Trophoblast cell (in vitro differentiated cells and primary cell): ENCODE measurements at regions not wholly inside any gene's neighbourhood (a gene's known extent, or its start where the extent isn't known, plus 50 kb on each side); places are given as distances from the start of the nearest gene placed in this dataset.

Experiments
- DNase-seq, 2 donors: peaks; one replicate each; pipeline ENCODE4 v3.0.0-alpha.2; 2016
- H2AFZ ChIP-seq: 2 replicates; pipeline ENCODE4 v1.6.1; 2013; ENCODE audit warnings: low read length, moderate library complexity, mild to moderate bottlenecking; ENCODE audit not compliant: insufficient read depth, poor library complexity
- H2AK5ac ChIP-seq: 2 replicates; pipeline ENCODE4 v1.6.1; 2013; ENCODE audit warnings: mild to moderate bottlenecking, low read length
- H2BK120ac ChIP-seq: 2 replicates; pipeline ENCODE4 v1.6.1; 2013; ENCODE audit warnings: low read length, mild to moderate bottlenecking, moderate library complexity; ENCODE audit not compliant: insufficient read depth, poor library complexity
- H2BK12ac ChIP-seq: 2 replicates; pipeline ENCODE4 v1.6.1; 2013; ENCODE audit warnings: mild to moderate bottlenecking, low read length, moderate library complexity
- H2BK5ac ChIP-seq: 2 replicates; pipeline ENCODE4 v1.6.1; 2013; ENCODE audit warnings: low read length, low read depth, moderate library complexity, mild to moderate bottlenecking; ENCODE audit not compliant: poor library complexity
- H3K14ac ChIP-seq: 2 replicates; pipeline ENCODE4 v1.6.1; 2013; ENCODE audit warnings: mild to moderate bottlenecking, low read length
- H3K18ac ChIP-seq: 2 replicates; pipeline ENCODE4 v1.6.1; 2013; ENCODE audit warnings: mild to moderate bottlenecking, low read length
- H3K23ac ChIP-seq: 2 replicates; pipeline ENCODE4 v1.6.1; 2013; ENCODE audit warnings: low read length
- H3K27ac ChIP-seq: 2 replicates; pipeline ENCODE4 v1.5.1; 2013; ENCODE audit warnings: low read depth, mild to moderate bottlenecking, inconsistent platforms, low read length, moderate library complexity
- H3K27me3 ChIP-seq: 2 replicates; pipeline ENCODE4 v1.6.1; 2013; ENCODE audit warnings: inconsistent platforms, mild to moderate bottlenecking, low read length, moderate library complexity; ENCODE audit not compliant: insufficient read depth
- H3K36me3 ChIP-seq, 2 experiments: 1 replicate in 1 of 2; 2 replicates in 1 of 2; pipeline ENCODE4 v1.6.1; 2013; ENCODE audit warnings: low read length in 2 of 2, mild to moderate bottlenecking in 2 of 2, moderate library complexity in 1 of 2; ENCODE audit not compliant: insufficient read depth in 2 of 2, control insufficient read depth in 1 of 2
- H3K4ac ChIP-seq: 2 replicates; pipeline ENCODE4 v1.6.1; 2013; ENCODE audit warnings: low read depth, mild to moderate bottlenecking, low read length, moderate library complexity
- H3K4me1 ChIP-seq, 2 experiments: 1 replicate in 1 of 2; 2 replicates in 1 of 2; pipeline ENCODE4 v1.6.1; 2013; ENCODE audit warnings: low read length in 2 of 2, mild to moderate bottlenecking in 2 of 2, moderate library complexity in 1 of 2; ENCODE audit not compliant: insufficient read depth in 2 of 2, control insufficient read depth in 1 of 2
- H3K4me2 ChIP-seq: 2 replicates; pipeline ENCODE4 v1.6.1; 2013; ENCODE audit warnings: inconsistent platforms, mild to moderate bottlenecking, low read length, moderate library complexity
- H3K4me3 ChIP-seq: 2 replicates; pipeline ENCODE4 v1.5.1; 2013; ENCODE audit warnings: mild to moderate bottlenecking, low read depth, low read length, inconsistent platforms
- H3K79me1 ChIP-seq: one replicate; pipeline ENCODE4 v1.6.1; 2013; ENCODE audit warnings: low read length
- H3K79me2 ChIP-seq: 2 replicates; pipeline ENCODE4 v1.6.1; 2013; ENCODE audit warnings: low read length, mild to moderate bottlenecking; ENCODE audit not compliant: control insufficient read depth, insufficient read depth, poor library complexity
- H3K9ac ChIP-seq: 2 replicates; pipeline ENCODE4 v1.6.1; 2013; ENCODE audit warnings: mild to moderate bottlenecking, low read length
- H3K9me3 ChIP-seq: 2 replicates; pipeline ENCODE4 v1.6.1; 2013; ENCODE audit warnings: low read depth, mild to moderate bottlenecking, control low read depth, inconsistent platforms, low read length; ENCODE audit not compliant: insufficient read depth
- H4K12ac ChIP-seq: 2 replicates; pipeline ENCODE4 v1.6.1; 2013; ENCODE audit warnings: low read depth, mild to moderate bottlenecking, low read length, moderate library complexity
- H4K8ac ChIP-seq: 2 replicates; pipeline ENCODE4 v1.6.1; 2013; ENCODE audit warnings: low read depth, mild to moderate bottlenecking, low read length, moderate library complexity
- H4K91ac ChIP-seq: one replicate; pipeline ENCODE4 v1.6.1; 2013; ENCODE audit warnings: low read depth, mild to moderate bottlenecking, low read length, moderate library complexity
- WGBS: extraction: QIAGEN DNeasy Blood & Tissue Kit; methylation state at CpG from one replicate; pipeline ENCODE4 v1.1.7; 2013; ENCODE audit warnings: missing lambda C conversion rate; ENCODE audit not compliant: insufficient read length, insufficient coverage; ENCODE audit errors: extremely low coverage; 5-methylcytosine and 5-hydroxymethylcytosine counted together

DNA sequence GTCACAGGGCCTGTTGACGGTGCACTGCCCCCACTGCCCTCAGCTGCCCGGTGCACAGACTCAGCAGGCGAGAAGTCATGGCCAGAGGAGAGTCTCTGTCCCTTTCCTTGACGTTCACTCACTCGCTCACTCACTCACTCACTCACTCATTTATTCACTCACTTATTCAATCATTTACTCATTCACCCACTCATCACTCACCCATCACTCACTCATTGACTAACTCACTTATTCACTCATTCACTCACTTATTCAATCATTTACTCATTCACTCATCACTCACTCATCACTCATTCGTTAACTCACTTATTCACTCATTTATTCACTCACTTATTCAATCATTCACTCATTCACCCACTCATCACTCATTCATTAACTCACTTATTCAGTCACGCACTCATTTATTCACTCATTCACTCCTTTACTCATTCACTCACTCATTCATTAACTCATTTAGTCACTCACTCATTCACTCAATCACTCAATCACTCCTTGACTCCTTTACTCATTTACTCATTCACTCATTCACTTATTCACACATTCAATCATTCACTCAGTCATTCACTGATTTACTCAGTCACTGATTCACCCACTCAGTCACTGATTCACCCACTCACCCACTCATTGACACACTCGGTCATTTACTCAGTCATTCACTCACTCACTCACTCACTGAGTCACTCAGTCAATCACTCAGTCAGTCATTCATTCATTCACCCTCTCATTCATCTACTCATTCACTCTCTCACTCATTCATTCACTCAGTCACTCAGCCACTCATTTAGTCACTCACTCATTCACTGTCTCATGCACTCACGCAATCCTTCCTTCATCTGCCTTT lies 1193.5 kb downstream of the BRD1 start:
- H3K14ac ChIP-seq: no peak overlapping the region
- H4K8ac ChIP-seq: no peak overlapping the region
- H4K12ac ChIP-seq: no peak overlapping the region
- no peak overlapping the region for H3K4me2 ChIP-seq
- H3K79me2 ChIP-seq: no peaks in the 10 kb centered on the region
- no peak overlapping the region for H2AFZ ChIP-seq
- H3K9me3 ChIP-seq: peaks cover 2% of the 10 kb centered on the region
- DNase-seq: no peak
- H3K23ac ChIP-seq: no peak overlapping the region
- H3K4me1 ChIP-seq: peaks cover 0 to 4% of the 10 kb centered on the region in 2 experiments
- H3K36me3 ChIP-seq: no peaks in the 10 kb centered on the region
- H4K91ac ChIP-seq: no peak overlapping the region
- H2BK12ac ChIP-seq: no peak overlapping the region
- no peaks in the 10 kb centered on the region for H3K79me1 ChIP-seq
- no peak overlapping the region for H3K4ac ChIP-seq
- WGBS: 100% methylated on average over 2 of the region's 9 CpGs
- H3K27ac ChIP-seq: no peak overlapping the region
- H2BK120ac ChIP-seq: no peak overlapping the region
- H3K9ac ChIP-seq: no peak overlapping the region
- no peak overlapping the region for H3K18ac ChIP-seq
- H2AK5ac ChIP-seq: no peak overlapping the region
- no peak overlapping the region for H3K4me3 ChIP-seq
- no peak overlapping the region for H2BK5ac ChIP-seq
- no peaks in the 10 kb centered on the region for H3K27me3 ChIP-seq

DNA sequence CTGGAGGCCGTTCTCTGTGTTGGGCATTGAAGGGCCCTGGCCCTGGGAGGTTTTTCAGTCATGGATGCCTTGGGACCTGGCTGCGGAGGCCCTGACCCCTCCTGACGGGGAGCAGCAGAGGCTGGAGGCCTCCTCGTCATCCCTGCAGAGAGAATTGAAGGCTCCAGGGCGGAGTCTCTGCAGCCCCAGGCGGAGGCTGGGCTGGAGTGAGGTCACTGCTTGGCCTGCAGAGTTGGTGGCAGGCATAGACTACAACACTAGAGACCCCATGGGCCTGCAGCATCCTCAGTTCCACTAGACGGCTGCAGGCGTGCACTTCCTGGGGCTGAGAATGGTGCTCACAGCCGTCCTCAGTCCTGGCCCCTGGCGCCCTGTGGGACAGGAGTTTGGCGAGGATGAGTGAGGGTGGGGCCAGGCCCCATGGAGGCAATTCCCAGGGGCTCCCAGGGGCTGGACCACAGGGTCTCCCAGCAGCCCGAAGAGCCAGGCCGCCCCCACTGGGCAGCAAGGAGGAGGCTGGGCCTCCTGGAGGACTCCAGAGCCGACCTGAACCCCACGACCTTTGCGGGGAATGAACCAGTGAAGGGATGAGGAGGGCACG lies 1194.9 kb downstream of the BRD1 start:
- H3K14ac ChIP-seq: no peak overlapping the region
- no peaks in the 10 kb centered on the region for H3K27me3 ChIP-seq
- no peak overlapping the region for H2AK5ac ChIP-seq
- H3K4me1 ChIP-seq: peaks cover 0 to 4% of the 10 kb centered on the region in 2 experiments
- H3K9ac ChIP-seq: no peak overlapping the region
- no CpG with 5 or more reads among the region's 17 CpGs for WGBS
- no peak overlapping the region for H2AFZ ChIP-seq
- no peak overlapping the region for H4K12ac ChIP-seq
- no peak overlapping the region for H3K27ac ChIP-seq
- H3K4me3 ChIP-seq: no peak overlapping the region
- no peaks in the 10 kb centered on the region for H3K36me3 ChIP-seq
- no peaks in the 10 kb centered on the region for H3K79me2 ChIP-seq
- no peak overlapping the region for H2BK12ac ChIP-seq
- no peak overlapping the region for H3K23ac ChIP-seq
- H3K4me2 ChIP-seq: no peak overlapping the region
- peaks cover 2% of the 10 kb centered on the region for H3K9me3 ChIP-seq
- no peaks in the 10 kb centered on the region for H3K79me1 ChIP-seq
- H4K91ac ChIP-seq: no peak overlapping the region
- H3K18ac ChIP-seq: no peak overlapping the region
- H3K4ac ChIP-seq: no peak overlapping the region
- H2BK5ac ChIP-seq: no peak overlapping the region
- H2BK120ac ChIP-seq: no peak overlapping the region
- no peak for DNase-seq
- H4K8ac ChIP-seq: no peak overlapping the region

DNA sequence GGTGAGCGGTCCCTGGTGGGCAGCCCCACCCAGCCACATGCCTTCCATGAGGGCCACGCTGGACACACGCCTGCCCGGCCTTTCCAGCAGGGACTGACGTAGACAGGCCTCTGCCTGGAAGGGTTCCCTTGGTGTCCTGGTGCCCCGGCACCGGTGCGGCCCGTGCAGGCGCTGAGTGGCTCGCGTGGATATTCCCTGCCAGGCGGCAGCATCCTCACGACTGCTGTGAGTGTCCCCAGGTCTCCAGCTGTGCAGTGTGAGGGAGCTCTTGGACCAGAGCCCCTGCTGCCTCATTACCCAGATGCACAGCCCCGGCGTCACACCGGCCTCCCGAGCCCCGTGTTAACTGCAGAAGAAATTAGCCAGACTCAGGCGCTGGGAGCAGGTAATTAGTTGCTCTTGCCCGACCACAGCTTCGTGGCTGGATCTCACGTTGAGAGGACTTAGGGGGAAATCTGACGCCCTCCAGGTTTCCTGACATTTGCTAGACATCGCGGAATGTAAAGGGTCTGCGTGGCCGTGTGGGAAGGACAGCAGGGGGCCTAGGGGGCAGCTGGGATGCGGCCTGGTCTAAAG lies 1196.3 kb downstream of the BRD1 start:
- H3K18ac ChIP-seq: no peak overlapping the region
- H3K9me3 ChIP-seq: no peaks in the 10 kb centered on the region
- H3K4ac ChIP-seq: no peak overlapping the region
- H4K91ac ChIP-seq: no peak overlapping the region
- no peak for DNase-seq
- no peak overlapping the region for H3K4me2 ChIP-seq
- no peak overlapping the region for H2BK120ac ChIP-seq
- H2AK5ac ChIP-seq: no peak overlapping the region
- H3K9ac ChIP-seq: no peak overlapping the region
- H3K36me3 ChIP-seq: no peaks in the 10 kb centered on the region
- no peak overlapping the region for H3K23ac ChIP-seq
- no peak overlapping the region for H4K12ac ChIP-seq
- H2BK5ac ChIP-seq: no peak overlapping the region
- no peaks in the 10 kb centered on the region for H3K79me2 ChIP-seq
- peaks cover 0 to 4% of the 10 kb centered on the region in 2 experiments for H3K4me1 ChIP-seq
- no peak overlapping the region for H3K14ac ChIP-seq
- no peak overlapping the region for H2BK12ac ChIP-seq
- H2AFZ ChIP-seq: no peak overlapping the region
- H3K27ac ChIP-seq: no peak overlapping the region
- H3K4me3 ChIP-seq: no peak overlapping the region
- H3K27me3 ChIP-seq: no peaks in the 10 kb centered on the region
- WGBS: no CpG with 5 or more reads among the region's 29 CpGs
- no peak overlapping the region for H4K8ac ChIP-seq
- no peaks in the 10 kb centered on the region for H3K79me1 ChIP-seq

DNA sequence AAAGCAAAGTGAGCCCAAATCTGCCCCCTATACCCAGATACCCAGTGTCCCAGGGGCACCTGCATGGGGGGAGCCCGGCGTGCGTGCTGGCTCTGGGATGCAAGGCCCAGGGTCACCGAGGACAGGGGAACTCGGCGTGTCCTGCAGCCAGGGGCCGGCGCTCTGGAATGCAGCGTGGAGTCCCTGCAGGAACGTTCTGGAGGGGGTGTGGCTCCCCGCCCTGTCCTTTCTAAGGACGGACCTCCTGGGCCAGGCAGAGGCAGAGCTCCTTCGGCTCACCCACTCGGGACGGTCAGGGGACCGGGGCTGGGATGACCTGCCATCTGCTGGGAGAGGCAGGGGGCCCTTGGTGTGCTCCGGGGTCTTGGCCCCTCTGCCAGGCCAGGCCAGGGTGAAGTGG lies 1196.8 kb downstream of the BRD1 start:
- Histone ChIP-seq H3K4me3 (no peak overlapping the region), H4K12ac (no peak overlapping the region), H2AK5ac (no peak overlapping the region), H3K18ac (no peak overlapping the region), H2AFZ (no peak overlapping the region), H4K8ac (no peak overlapping the region), H3K14ac (no peak overlapping the region), H4K91ac (no peak overlapping the region), H3K4me2 (no peak overlapping the region), H3K79me1 (no peaks in the 10 kb centered on the region), H2BK120ac (no peak overlapping the region), H3K27ac (no peak overlapping the region), H3K23ac (no peak overlapping the region), H3K79me2 (no peaks in the 10 kb centered on the region), H3K27me3 (no peaks in the 10 kb centered on the region), H3K9ac (no peak overlapping the region), H3K4me1 (peaks cover 0 to 4% of the 10 kb centered on the region in 2 experiments), H2BK5ac (no peak overlapping the region), H3K4ac (no peak overlapping the region), H2BK12ac (no peak overlapping the region), H3K9me3 (no peaks in the 10 kb centered on the region), H3K36me3 (no peaks in the 10 kb centered on the region)
- DNase-seq: no peak
- no CpG with 5 or more reads among the region's 17 CpGs for WGBS
